Calu3 (cell line): ENCODE measurements at regions not wholly inside any gene's neighbourhood (a gene's known extent, or its start where the extent isn't known, plus 50 kb on each side); places are given as distances from the start of the nearest gene placed in this dataset.

ENCODE experiments used
- BruUV-seq: library from RNA; stranded (reverse); fragments of 400-500 nt; replicated peaks from 2 replicates; lab custom pipeline; 2021; lab: Mats Ljungman, UMichigan
- CTCF ChIA-PET: fragments of 300-600 bp; sonication (Branson Sonifier 250); formaldehyde crosslinking; loops from one replicate; lab custom pipeline; 2022; ENCODE audit warnings: antibody characterized with exemption; lab: Charles Lee
- DNase-seq: peaks from one replicate; pipeline ENCODE4 v3.0.0; 2022
- H3K27ac Mint-ChIP-seq: one replicate; pipeline ENCODE4 v1.8.0; 2022; ENCODE audit warnings: mixed read lengths; ENCODE audit not compliant: unreplicated experiment
- H3K27me3 Mint-ChIP-seq: one replicate; pipeline ENCODE4 v1.8.0; 2022; ENCODE audit warnings: mixed read lengths; ENCODE audit not compliant: unreplicated experiment
- H3K36me3 Mint-ChIP-seq: one replicate; pipeline ENCODE4 v1.8.0; 2022; ENCODE audit warnings: mild to moderate bottlenecking, moderate library complexity, mixed read lengths; ENCODE audit not compliant: insufficient read depth, unreplicated experiment
- H3K4me1 Mint-ChIP-seq: one replicate; pipeline ENCODE4 v1.8.0; 2022; ENCODE audit warnings: mild to moderate bottlenecking, low read depth, mixed read lengths; ENCODE audit not compliant: unreplicated experiment
- H3K4me3 Mint-ChIP-seq: one replicate; pipeline ENCODE4 v1.8.0; 2022; ENCODE audit warnings: mild to moderate bottlenecking, low read depth, moderate library complexity, mixed read lengths; ENCODE audit not compliant: unreplicated experiment
- H3K9me3 Mint-ChIP-seq: one replicate; pipeline ENCODE4 v1.8.0; 2022; ENCODE audit warnings: low read depth, mixed read lengths; ENCODE audit not compliant: unreplicated experiment
- intact Hi-C: fragments of 100-400 bp; cut with micrococcal nuclease; formaldehyde crosslinking; loops from one replicate; pipeline ENCODE4 v1.10.0; 2022; ENCODE audit not compliant: unreplicated experiment
- TF ChIP-seq, protein P1 (sequence below): fragments of 200-600 bp; IDR thresholded peaks from one replicate; pipeline ENCODE4 v1.8.0; 2022; ENCODE audit warnings: antibody characterized with exemption; ENCODE audit not compliant: unreplicated experiment

DNA sequence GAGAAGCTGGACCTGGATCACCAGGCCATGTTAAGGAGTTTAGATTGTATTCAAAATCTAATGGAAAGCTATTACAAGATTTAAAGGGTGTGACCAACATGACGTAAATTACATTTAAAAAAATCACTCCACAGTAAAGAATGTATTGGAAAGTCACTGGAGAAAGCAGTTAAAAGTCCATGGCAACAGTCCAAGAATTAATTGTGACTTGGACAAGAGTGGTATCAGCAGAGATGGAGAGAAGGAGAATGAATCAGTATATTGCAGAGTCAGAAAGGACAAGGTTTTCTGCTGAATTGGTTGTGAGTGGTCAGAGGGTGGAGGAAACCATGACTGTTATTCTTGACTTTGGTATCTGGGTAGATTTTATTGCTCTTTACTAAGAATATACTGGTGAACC, 535.1 kb upstream of the SLITRK1 start:
- intact Hi-C loops, result no loop called here
- Mint-ChIP-seq H3K27ac (no peak overlapping the region), H3K4me3 (no peak overlapping the region), H3K4me1 (no peaks in the 10 kb centered on the region), H3K9me3 (peaks cover 2% of the 10 kb centered on the region), H3K36me3 (no peaks in the 10 kb centered on the region), H3K27me3 (no peaks in the 10 kb centered on the region)
- DNase-seq, result no peak
- no TSS peak for BruUV-seq
- TF ChIP-seq, protein P1, sequence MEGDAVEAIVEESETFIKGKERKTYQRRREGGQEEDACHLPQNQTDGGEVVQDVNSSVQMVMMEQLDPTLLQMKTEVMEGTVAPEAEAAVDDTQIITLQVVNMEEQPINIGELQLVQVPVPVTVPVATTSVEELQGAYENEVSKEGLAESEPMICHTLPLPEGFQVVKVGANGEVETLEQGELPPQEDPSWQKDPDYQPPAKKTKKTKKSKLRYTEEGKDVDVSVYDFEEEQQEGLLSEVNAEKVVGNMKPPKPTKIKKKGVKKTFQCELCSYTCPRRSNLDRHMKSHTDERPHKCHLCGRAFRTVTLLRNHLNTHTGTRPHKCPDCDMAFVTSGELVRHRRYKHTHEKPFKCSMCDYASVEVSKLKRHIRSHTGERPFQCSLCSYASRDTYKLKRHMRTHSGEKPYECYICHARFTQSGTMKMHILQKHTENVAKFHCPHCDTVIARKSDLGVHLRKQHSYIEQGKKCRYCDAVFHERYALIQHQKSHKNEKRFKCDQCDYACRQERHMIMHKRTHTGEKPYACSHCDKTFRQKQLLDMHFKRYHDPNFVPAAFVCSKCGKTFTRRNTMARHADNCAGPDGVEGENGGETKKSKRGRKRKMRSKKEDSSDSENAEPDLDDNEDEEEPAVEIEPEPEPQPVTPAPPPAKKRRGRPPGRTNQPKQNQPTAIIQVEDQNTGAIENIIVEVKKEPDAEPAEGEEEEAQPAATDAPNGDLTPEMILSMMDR, result no peak
- CTCF ChIA-PET, result no interaction called here

DNA sequence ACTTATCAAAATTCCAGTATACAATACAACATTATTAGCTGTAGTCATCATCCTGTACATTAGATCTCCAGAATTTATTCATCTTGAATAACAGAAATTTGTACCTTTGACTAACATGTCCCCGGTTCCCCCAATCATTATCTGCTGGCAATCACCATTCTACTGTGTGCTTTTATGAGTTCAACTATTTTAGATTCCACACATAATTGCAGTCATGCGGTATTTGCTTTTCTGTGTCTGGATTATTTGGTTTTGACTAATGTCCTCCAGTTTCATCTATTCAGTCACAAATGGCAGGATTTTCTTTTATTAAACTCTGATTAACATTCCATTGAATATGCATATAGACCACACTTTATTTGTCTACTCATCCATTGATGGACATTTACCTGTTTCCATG, 530.7 kb upstream of the SLITRK1 start:
- BruUV-seq, result no TSS peak
- Mint-ChIP-seq H3K27me3 (no peaks in the 10 kb centered on the region), H3K4me1 (no peaks in the 10 kb centered on the region), H3K27ac (no peak overlapping the region), H3K4me3 (no peak overlapping the region), H3K36me3 (no peaks in the 10 kb centered on the region), H3K9me3 (no peaks in the 10 kb centered on the region)
- CTCF ChIA-PET, result no interaction called here
- no peak for DNase-seq
- intact Hi-C loops, result no loop called here
- TF ChIP-seq, protein P1, result no peak

DNA sequence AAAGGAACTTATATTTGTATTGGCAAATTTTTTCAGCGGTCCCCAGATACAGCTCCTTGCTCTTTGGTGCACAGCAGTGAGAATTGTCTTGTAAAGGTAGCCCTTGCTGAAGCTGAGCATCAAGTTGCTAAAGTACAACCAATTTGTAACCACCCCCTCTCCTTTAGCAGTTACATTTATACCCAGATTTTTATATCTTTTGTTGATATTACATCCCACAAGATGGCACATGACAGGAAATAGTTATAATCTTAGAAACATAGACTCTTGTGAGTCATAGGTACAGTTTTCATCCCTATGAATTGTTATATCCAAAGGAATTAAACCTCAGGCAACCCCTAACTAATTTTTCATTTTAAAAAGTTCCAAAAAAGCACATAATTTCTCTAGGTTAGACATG, 523.0 kb upstream of the SLITRK1 start:
- DNase-seq, result no peak
- no TSS peak for BruUV-seq
- no peak overlapping the region for H3K4me3 Mint-ChIP-seq
- intact Hi-C loops, result no loop called here
- no peaks in the 10 kb centered on the region for H3K9me3 Mint-ChIP-seq
- no peaks in the 10 kb centered on the region for H3K4me1 Mint-ChIP-seq
- CTCF ChIA-PET, result no interaction called here
- TF ChIP-seq, protein P1, result no peak
- no peaks in the 10 kb centered on the region for H3K27me3 Mint-ChIP-seq
- no peak overlapping the region for H3K27ac Mint-ChIP-seq
- H3K36me3 Mint-ChIP-seq, result no peaks in the 10 kb centered on the region

DNA sequence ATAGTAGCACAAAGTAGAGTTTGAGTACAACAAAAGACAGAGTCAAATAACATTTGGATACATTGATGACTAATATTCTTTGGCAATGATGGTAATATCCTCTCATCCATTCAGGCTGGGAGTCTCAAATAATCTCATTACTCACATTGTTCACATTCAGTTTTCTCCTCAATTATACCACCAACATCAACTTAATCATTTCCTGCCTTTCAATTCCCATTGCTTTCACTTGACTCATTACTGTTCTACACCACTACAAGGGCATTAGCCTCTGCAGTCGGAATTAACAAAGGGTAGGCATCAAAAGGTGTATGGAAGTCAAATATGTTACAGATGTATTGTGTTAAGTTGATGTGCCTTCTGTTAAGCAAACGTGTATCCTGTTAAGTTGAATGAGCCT, 518.4 kb upstream of the SLITRK1 start:
- TF ChIP-seq, protein P1, result no peak
- Mint-ChIP-seq H3K4me3 (no peak overlapping the region), H3K9me3 (no peaks in the 10 kb centered on the region), H3K27me3 (no peaks in the 10 kb centered on the region), H3K36me3 (no peaks in the 10 kb centered on the region), H3K4me1 (no peaks in the 10 kb centered on the region), H3K27ac (no peak overlapping the region)
- DNase-seq, result no peak
- intact Hi-C loops, result no loop called here
- CTCF ChIA-PET, result no interaction called here
- BruUV-seq, result no TSS peak
